ENCODE measurements at regions not wholly inside any gene's neighbourhood (a gene's known extent, or its start where the extent isn't known, plus 50 kb on each side); places are given as distances from the start of the nearest gene placed in this dataset.
"Not testable (repeated sequence)": the region's sequence is repeated elsewhere in the genome, so short reads cannot be mapped to it uniquely, and the experiment has no call there.

DNA sequence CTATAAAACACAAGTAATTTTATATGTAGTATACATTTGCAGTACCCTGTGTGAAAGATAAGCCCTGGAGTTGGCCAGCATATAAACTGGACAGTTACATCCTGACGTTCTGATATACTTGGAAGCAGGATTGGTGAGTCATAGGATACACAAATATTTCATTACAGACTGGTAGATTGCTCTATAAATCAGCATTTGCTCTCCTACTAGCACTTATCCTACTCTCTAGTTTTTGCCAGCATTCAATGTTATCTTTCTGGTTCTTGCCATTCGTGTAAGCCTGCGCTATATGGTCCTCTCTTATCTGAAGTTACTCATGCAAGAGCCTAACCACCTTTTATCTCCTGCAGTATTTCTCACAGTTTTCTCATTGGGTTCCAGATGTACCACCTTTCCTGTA, 680.2 kb upstream of the MMS22L start:
- intact Hi-C loops (cut with micrococcal nuclease; ENCODE audit: unreplicated experiment) = no loop called here
- Mint-ChIP-seq H3K9me3 (ENCODE audit: low read depth, unreplicated experiment) (no peaks in the 10 kb centered on the region), H3K4me1 (ENCODE audit: low read depth, unreplicated experiment) (no peaks in the 10 kb centered on the region), H3K27ac (ENCODE audit: unreplicated experiment) (no peak overlapping the region), H3K36me3 (ENCODE audit: insufficient read depth, unreplicated experiment) (no peaks in the 10 kb centered on the region), H3K27me3 (ENCODE audit: unreplicated experiment) (no peaks in the 10 kb centered on the region), H3K4me3 (ENCODE audit: low read depth, unreplicated experiment) (no peak overlapping the region)
- no peak for DNase-seq
- no TSS peak for BruUV-seq (replicated peaks)
- CTCF ChIA-PET = interaction anchor here (0.6 kb wide), 1 partner anchor 25 kb away, joined by 4 read pairs; no protein-coding TSS in a partner anchor
- TF ChIP-seq, protein P1, sequence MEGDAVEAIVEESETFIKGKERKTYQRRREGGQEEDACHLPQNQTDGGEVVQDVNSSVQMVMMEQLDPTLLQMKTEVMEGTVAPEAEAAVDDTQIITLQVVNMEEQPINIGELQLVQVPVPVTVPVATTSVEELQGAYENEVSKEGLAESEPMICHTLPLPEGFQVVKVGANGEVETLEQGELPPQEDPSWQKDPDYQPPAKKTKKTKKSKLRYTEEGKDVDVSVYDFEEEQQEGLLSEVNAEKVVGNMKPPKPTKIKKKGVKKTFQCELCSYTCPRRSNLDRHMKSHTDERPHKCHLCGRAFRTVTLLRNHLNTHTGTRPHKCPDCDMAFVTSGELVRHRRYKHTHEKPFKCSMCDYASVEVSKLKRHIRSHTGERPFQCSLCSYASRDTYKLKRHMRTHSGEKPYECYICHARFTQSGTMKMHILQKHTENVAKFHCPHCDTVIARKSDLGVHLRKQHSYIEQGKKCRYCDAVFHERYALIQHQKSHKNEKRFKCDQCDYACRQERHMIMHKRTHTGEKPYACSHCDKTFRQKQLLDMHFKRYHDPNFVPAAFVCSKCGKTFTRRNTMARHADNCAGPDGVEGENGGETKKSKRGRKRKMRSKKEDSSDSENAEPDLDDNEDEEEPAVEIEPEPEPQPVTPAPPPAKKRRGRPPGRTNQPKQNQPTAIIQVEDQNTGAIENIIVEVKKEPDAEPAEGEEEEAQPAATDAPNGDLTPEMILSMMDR (IDR thresholded peaks at IDR 0.05; ENCODE audit: unreplicated experiment) = no peak

DNA sequence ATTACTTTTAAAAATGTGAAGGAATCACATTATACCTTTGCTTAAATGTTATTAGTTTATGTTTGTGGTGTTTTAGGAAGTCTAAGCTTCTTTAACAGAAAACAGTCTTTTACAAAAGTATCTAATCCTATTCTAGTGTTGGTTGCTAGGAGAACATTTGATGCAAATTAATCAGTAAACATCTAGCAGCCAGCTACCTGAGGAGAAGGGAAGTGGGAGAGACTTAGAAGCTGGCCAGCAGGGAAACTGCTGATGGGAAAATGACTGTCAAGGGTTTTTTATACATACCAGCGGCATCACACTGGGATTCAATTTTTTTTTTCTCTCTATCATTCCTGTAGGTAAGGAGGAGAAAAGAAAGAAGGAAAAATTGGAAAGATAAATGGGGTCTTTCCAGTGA, 686.0 kb upstream of the MMS22L start:
- no peak overlapping the region for H3K27ac Mint-ChIP-seq (ENCODE audit: unreplicated experiment)
- TF ChIP-seq, protein P1 (IDR thresholded peaks at IDR 0.05; ENCODE audit: unreplicated experiment) = no peak
- DNase-seq = no peak
- BruUV-seq (replicated peaks) = no TSS peak
- H3K9me3 Mint-ChIP-seq (ENCODE audit: low read depth, unreplicated experiment) = no peaks in the 10 kb centered on the region
- H3K4me1 Mint-ChIP-seq (ENCODE audit: low read depth, unreplicated experiment) = no peaks in the 10 kb centered on the region
- intact Hi-C loops (cut with micrococcal nuclease; ENCODE audit: unreplicated experiment) = no loop called here
- H3K27me3 Mint-ChIP-seq (ENCODE audit: unreplicated experiment) = no peaks in the 10 kb centered on the region
- H3K4me3 Mint-ChIP-seq (ENCODE audit: low read depth, unreplicated experiment) = no peak overlapping the region
- no peaks in the 10 kb centered on the region for H3K36me3 Mint-ChIP-seq (ENCODE audit: insufficient read depth, unreplicated experiment)
- CTCF ChIA-PET = no interaction called here

DNA sequence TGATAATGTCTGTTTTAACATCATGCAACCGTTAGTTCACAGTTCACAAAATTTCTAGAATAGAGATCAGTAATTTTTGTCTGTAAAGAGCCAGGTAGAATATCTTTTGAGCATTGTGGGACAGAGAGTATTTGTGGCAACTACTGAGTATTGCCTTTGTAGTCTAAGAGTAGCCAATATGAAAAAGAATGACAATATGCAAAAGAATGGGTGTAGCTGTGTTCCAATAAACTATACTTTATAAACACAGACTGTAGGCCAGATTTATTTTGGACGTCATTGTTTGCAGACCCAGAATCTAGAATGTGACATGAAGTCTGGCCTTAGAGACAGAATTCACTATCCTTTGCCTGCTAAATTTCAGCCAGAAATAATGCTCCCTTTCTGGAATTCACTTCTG, 694.1 kb upstream of the MMS22L start:
- intact Hi-C loops (cut with micrococcal nuclease; ENCODE audit: unreplicated experiment) = no loop called here
- Mint-ChIP-seq H3K4me3 (ENCODE audit: low read depth, unreplicated experiment) (no peak overlapping the region), H3K9me3 (ENCODE audit: low read depth, unreplicated experiment) (no peaks in the 10 kb centered on the region), H3K27me3 (ENCODE audit: unreplicated experiment) (no peaks in the 10 kb centered on the region), H3K27ac (ENCODE audit: unreplicated experiment) (no peak overlapping the region), H3K4me1 (ENCODE audit: low read depth, unreplicated experiment) (no peaks in the 10 kb centered on the region), H3K36me3 (ENCODE audit: insufficient read depth, unreplicated experiment) (no peaks in the 10 kb centered on the region)
- DNase-seq = no peak
- BruUV-seq (replicated peaks) = no TSS peak
- CTCF ChIA-PET = no interaction called here
- TF ChIP-seq, protein P1 (IDR thresholded peaks at IDR 0.05; ENCODE audit: unreplicated experiment) = no peak

DNA sequence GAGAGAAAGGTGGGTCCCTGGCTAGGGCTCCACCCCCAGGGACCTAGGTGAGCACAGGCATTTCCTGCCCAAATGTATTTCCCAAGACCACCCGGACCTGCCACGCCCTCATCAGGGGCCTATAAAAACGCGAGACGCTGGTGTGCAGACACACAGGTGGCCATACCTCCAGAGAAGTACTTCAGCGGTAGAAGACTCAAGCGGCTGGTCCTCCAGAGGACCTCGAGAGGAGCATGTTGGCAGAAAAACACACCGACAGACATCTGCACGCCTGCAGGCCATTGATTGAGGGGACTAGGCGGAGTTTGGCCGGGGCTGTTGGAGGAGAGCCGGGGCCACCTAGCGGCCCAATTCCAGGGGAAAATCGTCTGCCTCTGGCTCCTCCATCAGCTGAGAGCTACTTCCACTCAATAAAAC, 695.8 kb upstream of the MMS22L start:
- H3K27ac Mint-ChIP-seq (ENCODE audit: unreplicated experiment) = no peak overlapping the region
- intact Hi-C loops (cut with micrococcal nuclease; ENCODE audit: unreplicated experiment) = no loop called here

DNA sequence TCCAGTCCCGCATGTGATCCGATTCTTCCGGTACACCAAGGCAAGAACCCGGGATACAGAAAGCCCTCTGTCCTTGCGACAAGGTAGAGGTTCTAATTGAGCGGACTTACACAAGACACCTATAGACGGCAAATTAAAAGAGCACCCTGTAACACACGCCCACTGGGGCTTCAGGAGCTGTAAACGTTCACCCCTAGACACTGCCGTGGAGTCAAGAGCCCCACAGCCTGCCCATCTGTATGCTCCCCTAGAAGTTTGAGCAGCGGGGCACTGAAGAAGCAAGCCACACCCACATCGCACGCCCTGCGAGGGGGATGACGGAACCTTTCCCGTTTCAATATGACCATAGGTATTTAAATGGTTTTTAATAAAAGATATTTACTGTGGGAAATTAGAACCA, 696.3 kb upstream of the MMS22L start:
- H3K27me3 Mint-ChIP-seq (ENCODE audit: unreplicated experiment); CTCF ChIA-PET; H3K4me1 Mint-ChIP-seq (ENCODE audit: low read depth, unreplicated experiment); intact Hi-C loops (cut with micrococcal nuclease; ENCODE audit: unreplicated experiment); BruUV-seq (replicated peaks); H3K4me3 Mint-ChIP-seq (ENCODE audit: low read depth, unreplicated experiment); H3K9me3 Mint-ChIP-seq (ENCODE audit: low read depth, unreplicated experiment); H3K36me3 Mint-ChIP-seq (ENCODE audit: insufficient read depth, unreplicated experiment); DNase-seq; H3K27ac Mint-ChIP-seq (ENCODE audit: unreplicated experiment): not testable (repeated sequence)

More for the DNA sequence above, 695.8 kb upstream of the MMS22L start:
- TF ChIP-seq, protein P1 (IDR thresholded peaks at IDR 0.05; ENCODE audit: unreplicated experiment) = no peak
- Mint-ChIP-seq H3K36me3 (ENCODE audit: insufficient read depth, unreplicated experiment) (no peaks in the 10 kb centered on the region), H3K27me3 (ENCODE audit: unreplicated experiment) (no peaks in the 10 kb centered on the region), H3K9me3 (ENCODE audit: low read depth, unreplicated experiment) (no peaks in the 10 kb centered on the region), H3K4me3 (ENCODE audit: low read depth, unreplicated experiment) (no peak overlapping the region), H3K4me1 (ENCODE audit: low read depth, unreplicated experiment) (no peaks in the 10 kb centered on the region)
- DNase-seq = no peak
- BruUV-seq (replicated peaks) = no TSS peak
- CTCF ChIA-PET = no interaction called here

Data from Calu3 (cell line).